Erythroblast (primary cell): ENCODE measurements at regions not wholly inside any gene's neighbourhood (a gene's known extent, or its start where the extent isn't known, plus 50 kb on each side); places are given as distances from the start of the nearest gene placed in this dataset.

ENCODE experiments used
- DNase-seq, 2 experiments: peaks; one replicate each; lab custom pipeline; 2025; lab: John Stamatoyannopoulos, UW
- GATA1 ChIP-seq: IDR thresholded peaks from 2 replicates; pipeline ENCODE4 v1.6.1; 2011; ENCODE audit warnings: low read depth, mild to moderate bottlenecking, control low read depth, low read length, moderate library complexity
- POLR2A ChIP-seq: IDR thresholded peaks from 2 replicates; pipeline ENCODE4 v1.6.1; 2011; ENCODE audit warnings: mild to moderate bottlenecking, low read length

- no peak for DNase-seq
- no peak for TF ChIP-seq GATA1
- no peak for TF ChIP-seq POLR2A
Observed at GRCh38 chr1:81225789-81226602, 574.7 kb upstream of the ADGRL2 start.

GRCh38 chr1:81224222-81224621 lies 576.5 kb upstream of the ADGRL2 start:
- peak; percentile 8 to 14 for DNase-seq

GRCh38 chr1:81221564-81221963 lies 579.2 kb upstream of the ADGRL2 start:
- no peak for DNase-seq
- TF ChIP-seq GATA1, result no peak
- no peak for TF ChIP-seq POLR2A

More at GRCh38 chr1:81224222-81224621, 576.5 kb upstream of the ADGRL2 start:
- no peak for TF ChIP-seq GATA1
- TF ChIP-seq POLR2A, result no peak

GRCh38 chr1:81220614-81221071 lies 580.1 kb upstream of the ADGRL2 start:
- DNase-seq, result no peak

GRCh38 chr1:81217058-81217457 lies 583.7 kb upstream of the ADGRL2 start:
- no peak for DNase-seq
- no peak for TF ChIP-seq POLR2A
- TF ChIP-seq GATA1, result no peak

More at GRCh38 chr1:81220614-81221071, 580.1 kb upstream of the ADGRL2 start:
- TF ChIP-seq GATA1 (no peak), POLR2A (no peak)

- TF ChIP-seq GATA1, result no peak
- no peak for TF ChIP-seq POLR2A
- no peak for DNase-seq
Observed at GRCh38 chr1:81213279-81213678, 587.5 kb upstream of the ADGRL2 start.

GRCh38 chr1:81209461-81209860 lies 591.3 kb upstream of the ADGRL2 start:
- DNase-seq, result no peak
- TF ChIP-seq POLR2A, result no peak
- TF ChIP-seq GATA1, result no peak

GRCh38 chr1:81208441-81208840 lies 592.3 kb upstream of the ADGRL2 start:
- no peak for TF ChIP-seq GATA1
- TF ChIP-seq POLR2A, result no peak
- no peak for DNase-seq

- no peak for DNase-seq
- TF ChIP-seq POLR2A (no peak), GATA1 (no peak)
Observed at GRCh38 chr1:81205956-81206355, 594.8 kb upstream of the ADGRL2 start.

- no peak for TF ChIP-seq POLR2A
- DNase-seq, result no peak
Observed at GRCh38 chr1:81201779-81202178, 599.0 kb upstream of the ADGRL2 start.

GRCh38 chr1:81197591-81197990 lies 603.1 kb upstream of the ADGRL2 start:
- TF ChIP-seq GATA1 (no peak), POLR2A (no peak)
- no peak for DNase-seq

- TF ChIP-seq POLR2A, result no peak
- TF ChIP-seq GATA1, result no peak
- DNase-seq, result peak in 1 of 2 experiments; percentile 14
Observed at GRCh38 chr1:81192647-81193642, 607.8 kb upstream of the ADGRL2 start.

GRCh38 chr1:81190003-81190402 lies 610.7 kb upstream of the ADGRL2 start:
- no peak for DNase-seq
- TF ChIP-seq POLR2A, result no peak
- no peak for TF ChIP-seq GATA1

GRCh38 chr1:81187635-81188034 lies 613.1 kb upstream of the ADGRL2 start:
- no peak for DNase-seq
- no peak for TF ChIP-seq GATA1
- TF ChIP-seq POLR2A, result no peak
